SIG-M5 treated with dmso at 0.1 percent for 504 hours (cell line): ENCODE measurements at regions not wholly inside any gene's neighbourhood (a gene's known extent, or its start where the extent isn't known, plus 50 kb on each side); places are given as distances from the start of the nearest gene placed in this dataset.

Experiments used
- DNase-seq: peaks from one replicate; lab custom pipeline; 2025; ENCODE audit not compliant: unreplicated experiment; lab: John Stamatoyannopoulos, UW

DNA sequence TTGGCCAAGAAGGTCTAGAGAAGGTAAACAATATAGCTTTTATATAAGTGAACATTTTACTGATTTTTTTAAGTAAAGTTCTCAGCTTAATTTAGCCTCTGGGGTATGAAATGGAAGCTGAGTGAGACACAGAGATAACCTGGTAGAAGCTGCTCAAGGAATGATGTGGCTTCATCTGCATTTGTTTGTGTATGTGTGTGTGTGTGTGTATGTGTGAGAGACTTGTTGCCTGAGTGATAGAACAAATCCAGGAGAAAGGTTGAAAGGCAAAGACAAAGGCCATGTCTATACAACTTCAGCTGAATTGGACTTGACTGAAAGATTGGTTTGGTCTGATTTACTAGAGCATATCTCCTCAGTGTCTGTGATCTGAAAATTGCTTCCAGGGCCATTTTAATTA is 63.6 kb downstream of the PCDH7 start:
- no peak for DNase-seq

DNA sequence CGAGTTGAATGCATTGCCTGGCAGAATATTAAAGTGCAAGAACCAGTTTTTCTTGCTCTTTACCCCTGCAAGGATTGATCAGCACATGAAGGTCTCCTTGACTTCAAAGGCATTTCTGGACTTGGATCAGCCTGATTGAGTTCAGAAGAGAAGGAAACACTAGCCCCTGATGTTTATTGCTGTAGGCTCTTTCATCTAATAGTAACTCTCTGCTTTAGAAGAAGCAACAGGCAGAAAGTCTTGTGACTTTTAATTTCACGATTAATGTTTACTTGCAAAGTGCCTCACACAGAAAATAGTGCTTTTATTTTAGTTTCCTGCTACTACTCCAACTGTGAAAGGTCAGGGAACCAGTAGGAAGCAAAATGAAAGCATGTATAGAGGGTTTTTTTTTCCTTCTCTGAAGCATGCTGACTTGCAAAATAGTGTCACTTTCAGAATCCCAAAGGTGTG is 69.1 kb downstream of the PCDH7 start:
- peak; percentile 2 for DNase-seq

DNA sequence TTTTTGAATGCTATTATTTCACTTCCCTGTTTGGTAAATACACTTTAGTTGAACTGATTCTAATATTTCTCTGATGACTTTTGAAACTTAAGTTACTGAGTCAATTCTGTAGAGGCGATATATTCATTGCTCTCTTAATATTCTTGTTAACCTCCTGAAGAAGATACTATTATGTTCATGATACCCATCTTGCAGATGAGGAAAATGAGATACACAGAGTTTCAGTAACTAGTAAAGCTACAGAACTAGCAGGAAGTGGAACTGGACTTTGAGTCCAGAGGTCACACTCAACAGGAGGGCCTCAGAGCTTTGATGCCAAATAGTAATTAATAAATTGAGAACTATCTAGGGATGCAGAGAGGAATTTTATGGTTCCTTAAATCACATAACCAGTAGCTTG is 70.0 kb downstream of the PCDH7 start:
- no peak for DNase-seq

DNA sequence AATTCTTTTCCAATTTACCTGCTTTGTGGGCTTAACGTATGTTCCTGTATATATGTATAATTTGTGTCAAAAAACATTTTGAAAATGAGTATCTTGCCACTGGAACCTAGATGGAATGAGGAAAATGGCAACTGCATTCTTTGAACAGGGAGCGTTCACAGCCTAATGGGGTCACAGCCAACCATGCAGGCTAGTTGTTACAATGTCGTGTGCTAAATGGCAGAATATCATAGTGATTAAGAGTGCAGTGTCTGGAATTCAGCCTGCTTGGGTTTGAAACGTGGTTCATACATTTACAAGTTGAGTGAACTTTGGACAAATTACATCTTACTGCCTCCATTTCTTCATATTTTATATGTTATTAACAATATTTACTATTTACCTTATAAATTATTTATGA is 70.8 kb downstream of the PCDH7 start:
- no peak for DNase-seq

DNA sequence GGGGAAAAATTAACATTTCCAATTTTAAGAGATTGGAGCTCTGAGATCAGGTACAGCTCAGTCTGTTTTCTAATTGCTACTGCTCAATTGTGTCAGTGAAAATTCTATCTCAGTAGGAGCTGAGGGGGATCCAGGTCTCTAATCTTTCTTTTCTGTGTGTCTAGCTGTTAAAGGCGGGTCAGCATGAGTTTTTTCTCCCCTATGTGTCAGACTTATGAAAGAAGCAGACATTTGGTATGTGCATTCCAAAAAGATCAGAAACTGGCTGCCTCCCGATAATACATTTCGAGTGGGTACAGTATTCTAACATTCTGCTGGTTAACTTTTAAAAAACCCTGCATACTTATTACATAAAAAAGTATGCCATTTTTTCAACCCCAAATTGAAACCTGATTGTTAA is 72.4 kb downstream of the PCDH7 start:
- no peak for DNase-seq

DNA sequence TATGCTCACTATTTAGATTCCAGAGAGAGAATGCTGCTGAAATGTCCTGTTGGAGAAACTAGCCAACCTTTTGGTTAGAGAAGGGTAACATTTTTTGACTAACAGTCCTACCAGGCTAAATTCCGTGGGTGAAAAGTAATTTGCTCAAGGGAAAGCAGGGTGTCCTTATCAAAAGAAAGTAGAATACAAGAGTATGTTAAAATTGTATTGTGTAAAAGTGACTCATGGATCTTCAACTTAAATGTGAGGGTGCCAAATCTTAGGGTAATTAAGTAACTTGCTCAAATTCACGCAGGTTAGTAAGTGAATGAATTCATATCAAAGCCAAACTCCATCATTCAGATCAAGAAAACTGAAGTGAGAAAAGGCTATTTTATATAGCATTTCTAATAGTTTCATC is 81.7 kb downstream of the PCDH7 start:
- no peak for DNase-seq

DNA sequence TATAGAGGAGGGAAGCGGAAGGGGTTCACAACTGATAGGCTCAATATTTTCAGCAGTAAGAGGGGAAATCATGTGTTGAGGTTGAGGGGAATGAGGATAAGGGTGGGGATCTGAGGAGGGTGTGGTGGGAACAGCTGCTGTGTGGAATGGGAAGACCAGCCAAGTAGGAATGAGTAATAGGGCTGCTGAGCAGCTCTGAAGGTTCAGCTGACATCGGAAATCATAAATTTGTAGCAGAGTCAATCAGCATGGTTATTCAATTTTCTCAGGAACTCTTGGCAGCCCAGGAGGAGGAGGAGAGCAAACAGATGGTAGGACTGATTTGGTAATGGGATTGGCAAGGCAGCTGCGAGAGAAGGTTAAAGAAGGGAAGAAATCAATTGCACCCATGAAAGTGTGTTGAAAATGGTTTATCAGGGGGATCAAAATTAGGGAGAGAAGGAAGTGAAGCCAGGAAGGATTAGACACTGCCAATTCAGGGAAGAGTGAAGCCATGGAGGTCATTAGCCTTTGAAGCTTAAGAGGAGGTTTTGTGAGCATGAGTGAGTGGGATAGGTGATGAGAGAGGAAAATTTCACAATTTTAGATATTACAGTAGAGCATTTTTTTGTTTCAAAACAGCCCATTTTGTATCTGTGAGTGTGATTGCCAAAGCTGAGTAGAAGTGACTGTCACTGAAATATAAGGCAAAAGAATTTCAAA is 82.6 kb downstream of the PCDH7 start:
- DNase-seq = no peak

DNA sequence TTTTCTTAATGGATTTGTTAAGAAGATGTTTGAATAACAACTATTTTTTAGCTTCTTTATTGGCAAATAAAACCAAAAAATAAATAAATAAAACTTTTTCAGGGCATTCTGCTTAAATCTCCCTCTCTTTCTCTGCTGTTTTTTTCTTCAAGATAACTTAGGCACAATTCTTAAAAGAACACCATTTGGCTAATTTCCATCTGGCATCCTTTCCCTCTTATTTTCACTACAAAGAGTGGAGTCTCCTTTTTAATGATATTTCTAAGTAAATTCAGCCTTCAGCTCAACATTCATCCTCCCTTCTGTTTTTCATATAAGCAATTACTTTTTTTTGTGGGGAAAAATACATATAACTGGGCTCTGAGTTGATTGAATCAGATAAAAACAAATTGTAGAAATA is 88.1 kb downstream of the PCDH7 start:
- no peak for DNase-seq

DNA sequence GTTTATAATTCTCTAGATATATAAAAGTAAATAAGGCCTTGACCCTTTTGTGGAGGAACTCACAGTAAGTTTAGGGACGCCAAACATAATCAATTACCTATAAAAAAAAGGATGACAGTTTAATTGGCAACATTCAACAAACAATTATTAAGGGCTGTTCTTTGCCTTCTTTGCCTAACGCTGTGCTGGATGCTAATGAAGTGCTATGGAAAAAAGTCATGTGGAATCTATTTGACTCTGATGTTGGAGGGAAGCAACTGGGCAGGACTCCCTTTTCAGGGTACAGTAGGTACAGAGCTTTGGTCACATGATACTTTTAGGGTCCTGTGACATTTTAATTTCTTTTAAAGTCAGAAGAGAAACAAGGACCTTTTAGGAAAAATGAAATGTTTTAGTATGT is 91.1 kb downstream of the PCDH7 start:
- DNase-seq = no peak

DNA sequence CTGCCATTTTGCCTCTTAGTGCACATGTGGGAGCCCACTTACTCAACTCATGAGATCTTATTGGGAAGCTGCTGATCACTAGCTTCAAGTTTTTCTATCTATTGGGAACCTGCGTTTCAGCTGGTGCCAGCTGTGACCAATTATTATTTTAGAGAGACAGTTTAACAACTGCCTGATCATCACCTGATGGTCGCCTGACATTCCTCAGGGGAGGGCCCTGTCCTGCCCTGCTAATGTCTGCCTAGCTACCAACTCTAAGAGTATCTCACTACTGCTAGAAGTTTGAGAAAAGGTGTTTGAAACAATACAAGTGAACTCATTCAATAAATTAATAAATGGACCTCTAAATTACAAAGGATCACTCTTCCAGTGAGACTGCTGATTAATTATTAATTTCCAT is 95.5 kb downstream of the PCDH7 start:
- no peak for DNase-seq

DNA sequence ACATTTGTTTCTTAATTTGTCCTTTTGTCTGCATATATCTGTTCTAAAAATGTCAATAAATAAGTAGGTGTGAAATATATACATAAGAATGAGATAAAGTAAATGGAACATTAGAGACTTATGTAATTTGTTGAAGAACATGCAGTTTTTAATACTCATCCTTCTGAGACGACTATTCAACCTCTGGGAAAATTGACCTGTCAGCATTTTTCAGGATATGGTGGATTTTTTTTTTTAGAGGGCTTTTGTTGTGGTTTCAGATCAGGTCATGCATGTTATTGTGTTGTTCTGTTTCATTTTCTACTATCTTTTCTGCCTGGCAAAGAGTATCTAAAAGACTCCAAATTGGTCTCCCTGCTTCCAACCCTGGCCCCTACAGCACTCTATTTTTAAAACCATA is 97.3 kb downstream of the PCDH7 start:
- DNase-seq = no peak

DNA sequence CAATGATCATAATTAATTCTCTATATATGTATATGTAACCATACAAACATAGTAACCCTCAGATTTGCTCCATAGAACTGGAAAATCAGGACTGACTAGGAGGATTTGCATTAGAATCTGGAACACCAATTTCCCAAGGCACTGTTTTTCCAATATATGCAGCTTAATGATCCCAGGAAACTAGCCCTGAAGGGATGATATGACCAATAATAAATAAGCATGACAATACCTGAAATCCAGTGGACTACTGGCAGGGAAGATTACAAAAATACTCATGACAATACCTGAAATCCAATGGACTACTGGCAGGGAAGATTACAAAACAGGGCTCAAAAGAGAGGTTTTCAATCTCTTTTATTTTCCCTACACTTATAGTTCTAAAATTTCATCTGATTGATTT is 98.4 kb downstream of the PCDH7 start:
- no peak for DNase-seq

DNA sequence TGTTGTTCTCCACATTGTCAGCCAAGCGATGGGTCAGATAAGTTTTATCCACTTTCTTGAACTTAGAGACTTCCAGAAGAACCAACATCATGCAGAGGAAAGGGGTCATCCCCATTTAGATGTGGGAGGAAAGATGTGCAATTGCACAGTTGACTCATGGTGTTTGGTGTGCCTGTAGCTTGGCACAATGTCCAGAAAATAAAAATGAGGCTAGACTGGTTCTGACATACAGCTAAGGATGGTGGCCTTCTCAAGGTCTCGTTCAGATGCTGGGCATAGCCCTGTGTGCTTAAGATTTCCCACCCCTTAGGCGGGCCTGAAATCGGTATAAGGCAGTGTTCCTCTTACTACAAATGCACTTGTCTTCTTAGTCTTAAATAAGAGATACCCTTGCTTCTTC is 101.1 kb downstream of the PCDH7 start:
- DNase-seq = no peak

DNA sequence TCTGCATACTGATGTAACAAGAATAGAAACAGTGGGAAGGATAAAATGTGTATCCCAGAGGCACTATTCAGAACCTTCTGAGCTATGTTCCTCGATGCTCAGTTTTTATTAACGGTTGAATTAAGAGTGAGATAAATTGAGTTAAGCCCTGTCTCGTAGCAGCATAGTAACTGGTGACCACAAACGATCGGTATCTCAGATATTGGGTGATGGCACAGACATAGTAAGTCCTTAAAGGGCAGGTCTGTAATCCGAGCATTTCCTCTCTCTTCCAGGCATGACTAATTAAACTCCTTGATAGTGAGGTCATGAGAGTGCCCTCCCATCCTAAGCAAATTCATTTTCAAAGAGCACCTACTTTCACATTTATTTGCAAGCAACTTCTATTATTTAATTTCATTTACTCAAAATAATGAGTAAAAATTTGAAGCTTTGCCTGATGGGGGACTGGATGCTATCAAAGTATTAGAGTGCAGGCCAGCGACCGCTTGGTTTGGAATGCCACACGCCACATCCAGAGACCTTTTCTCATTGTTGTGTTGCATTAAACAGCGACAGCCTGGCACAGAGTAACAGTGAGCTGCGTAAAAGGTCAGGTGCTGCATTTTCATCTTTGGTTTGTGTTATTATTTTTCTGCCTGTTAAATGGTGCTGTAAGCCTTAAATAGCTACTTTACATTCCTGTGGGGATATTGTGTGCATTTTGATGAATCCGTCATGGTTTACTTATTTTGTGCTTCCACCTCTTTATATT is 101.9 kb downstream of the PCDH7 start:
- no peak for DNase-seq

DNA sequence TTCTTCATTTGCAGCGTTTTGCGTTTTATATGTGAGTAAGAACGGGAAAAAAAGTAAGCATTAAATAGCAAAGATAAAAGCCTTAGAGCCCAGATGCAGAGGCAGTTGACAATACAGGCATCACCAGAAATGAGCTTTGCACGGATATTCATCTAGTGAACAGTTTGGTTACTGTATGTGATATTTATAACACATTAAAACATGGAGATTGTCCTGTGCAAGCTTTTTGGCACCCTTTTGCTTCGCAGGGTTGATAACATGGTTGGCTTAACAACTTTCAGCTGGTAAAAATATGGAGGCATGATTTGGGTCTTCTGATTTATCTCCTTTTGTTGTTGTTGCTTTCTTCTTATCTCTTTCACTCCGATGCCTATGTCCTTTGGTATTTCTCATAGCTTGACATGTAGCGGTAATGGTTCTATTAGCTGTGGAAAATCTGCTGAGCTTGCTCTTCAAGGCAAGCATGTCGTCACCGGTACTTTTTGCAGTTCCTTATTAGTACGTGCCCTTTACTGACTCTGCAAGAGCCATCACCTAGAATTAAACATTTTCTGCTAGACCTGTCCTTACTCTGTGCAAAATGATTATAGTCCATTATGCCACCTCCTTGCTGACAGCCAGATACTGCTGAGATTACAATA is 102.9 kb downstream of the PCDH7 start:
- DNase-seq = no peak

DNA sequence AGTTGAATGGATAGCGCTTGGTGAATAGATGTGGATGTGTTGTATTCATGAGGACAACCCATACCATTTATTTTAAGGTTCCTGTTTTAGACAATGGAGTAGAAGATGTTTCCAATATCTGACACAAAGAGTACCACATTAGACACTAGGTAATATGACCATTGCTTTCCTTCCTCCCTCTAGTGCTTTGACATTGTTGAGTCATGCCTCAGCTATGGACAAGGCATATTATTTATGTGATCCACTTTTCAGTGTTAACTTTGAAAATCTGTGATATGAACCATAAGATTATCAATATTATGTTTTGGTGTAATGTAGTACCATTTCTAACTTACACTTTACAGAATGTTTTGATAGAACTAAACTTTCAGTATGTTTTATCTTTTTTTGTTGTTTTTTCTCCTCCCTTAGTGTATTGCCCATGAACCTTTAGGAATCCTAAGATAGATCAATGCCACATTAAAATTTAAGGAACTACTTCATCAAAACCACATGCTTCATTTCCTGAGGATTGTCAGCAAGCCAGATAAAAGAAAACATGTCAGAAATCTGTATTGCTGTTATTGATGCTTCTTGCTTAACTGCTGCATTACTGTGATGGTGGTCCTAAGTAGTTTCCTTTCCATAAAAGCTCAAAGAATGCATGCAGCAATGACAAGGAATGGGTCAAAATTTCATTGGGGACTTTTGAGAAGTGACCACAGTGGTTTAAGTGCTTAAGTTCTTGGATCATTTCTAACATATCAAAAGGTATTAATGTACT is 105.0 kb downstream of the PCDH7 start:
- no peak for DNase-seq

DNA sequence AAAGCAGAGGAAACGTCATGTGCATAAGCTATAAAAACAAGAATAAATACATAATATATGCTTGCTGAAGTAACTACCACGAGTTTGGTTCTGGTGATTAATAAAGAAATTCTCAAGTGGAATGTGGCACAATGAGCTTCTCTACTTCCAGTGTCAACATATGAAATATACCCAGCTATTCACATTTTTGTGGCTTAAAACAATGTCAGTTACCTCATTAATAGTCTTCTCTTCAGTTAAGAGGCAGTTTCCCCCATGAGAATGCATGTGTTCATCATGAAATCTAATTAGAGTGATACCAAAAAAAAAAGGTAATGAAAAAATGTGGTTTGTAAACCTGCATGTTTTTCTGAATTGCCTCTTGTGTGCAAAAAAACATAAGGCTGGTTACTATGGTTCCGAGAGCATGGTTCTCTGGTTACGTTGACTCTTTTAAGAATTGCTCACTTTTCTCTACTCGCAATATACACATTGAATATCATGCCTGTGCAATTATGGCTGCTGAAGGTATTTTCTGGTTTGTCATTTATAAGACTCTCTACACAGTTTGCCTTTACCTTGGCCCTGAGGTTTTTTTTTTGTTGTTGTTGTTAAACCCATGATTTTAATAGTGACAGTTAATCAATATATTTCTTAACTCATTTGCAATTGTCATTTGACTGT is 108.2 kb downstream of the PCDH7 start:
- no peak for DNase-seq

DNA sequence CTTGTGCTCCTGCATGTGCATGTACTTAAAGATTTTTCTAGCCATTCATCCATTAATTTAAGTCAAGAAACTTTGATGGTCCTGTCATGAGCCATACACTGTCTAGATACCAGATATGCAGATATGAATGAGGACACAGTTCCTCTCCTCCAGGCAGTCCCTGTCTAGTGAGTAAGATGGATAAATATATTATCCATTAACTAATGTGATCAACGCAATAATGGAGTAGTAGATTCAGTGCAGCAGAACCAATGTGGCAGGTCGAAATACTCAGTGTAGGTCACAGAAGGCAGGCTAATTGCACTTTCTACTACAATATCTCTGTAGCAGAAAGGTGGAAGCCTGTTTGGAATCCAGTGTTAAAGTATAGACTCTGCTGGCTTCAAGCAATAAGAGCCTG is 112.5 kb downstream of the PCDH7 start:
- no peak for DNase-seq

DNA sequence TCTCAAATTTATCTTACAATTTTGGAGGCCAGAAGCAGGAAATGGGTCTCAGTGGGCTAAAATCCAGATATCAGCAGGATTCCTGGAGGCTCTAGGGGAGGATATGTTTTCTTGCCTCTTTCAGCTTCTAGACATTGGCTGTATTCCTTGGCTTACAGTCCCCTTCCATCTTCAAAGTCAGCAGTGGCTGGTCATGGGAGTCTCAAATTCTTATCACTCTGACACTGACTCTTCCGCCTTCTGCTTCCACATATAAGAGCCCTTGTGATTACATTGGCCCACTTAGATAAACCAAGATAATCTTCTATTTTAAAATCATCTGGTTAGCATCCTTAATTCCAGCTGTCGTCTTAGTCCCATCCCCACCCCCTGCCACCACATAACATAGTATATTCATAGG is 113.0 kb downstream of the PCDH7 start:
- DNase-seq = no peak

DNA sequence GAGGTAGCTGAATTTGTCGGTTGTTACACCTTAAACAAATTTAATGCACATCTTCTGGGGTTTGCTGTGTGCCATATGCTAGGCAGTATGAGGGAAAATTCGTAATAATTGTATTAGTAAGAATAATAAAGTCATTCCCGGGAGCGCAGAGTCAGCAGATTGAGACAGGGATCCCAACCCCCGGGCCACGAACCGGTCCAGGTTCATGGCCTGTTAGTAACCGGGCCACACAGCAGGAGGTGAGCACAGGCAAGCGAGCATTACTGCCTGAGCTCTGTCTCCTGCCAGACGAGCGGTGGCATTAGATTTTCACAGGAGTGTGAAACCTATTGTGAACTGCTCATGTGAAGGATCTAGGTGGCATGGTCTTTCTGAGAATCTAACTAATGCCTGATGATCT is 114.9 kb downstream of the PCDH7 start:
- no peak for DNase-seq

DNA sequence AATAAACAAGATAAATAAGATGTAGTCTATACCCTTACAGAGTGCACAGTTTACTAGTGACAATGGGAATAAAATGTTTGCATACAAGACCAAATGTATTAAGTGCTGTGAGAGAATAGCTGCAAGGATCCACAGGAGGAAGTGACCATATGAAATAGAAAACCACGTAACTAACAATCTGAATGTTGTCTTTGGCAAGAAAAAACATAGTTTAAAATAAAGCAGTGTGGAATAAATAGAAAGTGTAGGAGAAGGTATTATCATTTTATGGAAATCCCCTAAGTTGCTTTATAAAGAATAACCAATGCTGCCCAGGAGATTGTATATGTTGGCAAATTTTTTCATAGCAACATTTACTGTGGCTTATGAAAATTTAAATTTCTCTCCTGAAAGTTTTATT is 116.1 kb downstream of the PCDH7 start:
- DNase-seq = no peak
